Activated B cell treated with CpG ODN at 0.5 μM for 24 hours (primary cell): ENCODE measurements at regions not wholly inside any gene's neighbourhood (a gene's known extent, or its start where the extent isn't known, plus 50 kb on each side); places are given as distances from the start of the nearest gene placed in this dataset.

Source experiments
- ATAC-seq: fragments of 200-7000 bp; cut with Tn5 transposase; one replicate; pipeline ENCODE4 v1.10.0; 2021; ENCODE audit warnings: low read depth, mild to moderate bottlenecking, moderate library complexity
- CTCF ChIA-PET: fragments of 350-600 bp; sonication (Branson Sonifier 250); formaldehyde crosslinking; loops from one replicate; lab custom pipeline; 2021; ENCODE audit warnings: antibody characterized with exemption; lab: Charles Lee
- POLR2A ChIA-PET: fragments of 350-600 bp; sonication (Branson Sonifier 250); formaldehyde crosslinking; loops from one replicate; lab custom pipeline; 2021; ENCODE audit warnings: antibody characterized with exemption; lab: Charles Lee
- DNase-seq: peaks from one replicate; pipeline ENCODE4 v3.0.0; 2022
- H3K27ac Mint-ChIP-seq: one replicate; pipeline ENCODE4 v1.8.0; 2020; ENCODE audit warnings: mixed read lengths
- H3K27me3 Mint-ChIP-seq: one replicate; pipeline ENCODE4 v1.8.0; 2021; ENCODE audit warnings: mixed read lengths
- H3K36me3 Mint-ChIP-seq: one replicate; pipeline ENCODE4 v1.8.0; 2021; ENCODE audit warnings: low read depth, mixed read lengths
- H3K4me1 Mint-ChIP-seq: one replicate; pipeline ENCODE4 v1.8.0; 2021; ENCODE audit warnings: mixed read lengths
- H3K4me3 Mint-ChIP-seq: one replicate; pipeline ENCODE4 v1.8.0; 2020; ENCODE audit warnings: mild to moderate bottlenecking, mixed read lengths
- H3K9me3 Mint-ChIP-seq: one replicate; pipeline ENCODE4 v1.8.0; 2020; ENCODE audit warnings: mixed read lengths
- intact Hi-C: fragments of 100-400 bp; cut with micrococcal nuclease; formaldehyde crosslinking; loops from one replicate; pipeline ENCODE4 v1.15.1; 2024
- TF ChIP-seq, protein P1 (sequence below): fragments of 200-600 bp; IDR thresholded peaks from one replicate; pipeline ENCODE4 v1.8.0; 2022; ENCODE audit warnings: antibody characterized with exemption, mild to moderate bottlenecking

DNA sequence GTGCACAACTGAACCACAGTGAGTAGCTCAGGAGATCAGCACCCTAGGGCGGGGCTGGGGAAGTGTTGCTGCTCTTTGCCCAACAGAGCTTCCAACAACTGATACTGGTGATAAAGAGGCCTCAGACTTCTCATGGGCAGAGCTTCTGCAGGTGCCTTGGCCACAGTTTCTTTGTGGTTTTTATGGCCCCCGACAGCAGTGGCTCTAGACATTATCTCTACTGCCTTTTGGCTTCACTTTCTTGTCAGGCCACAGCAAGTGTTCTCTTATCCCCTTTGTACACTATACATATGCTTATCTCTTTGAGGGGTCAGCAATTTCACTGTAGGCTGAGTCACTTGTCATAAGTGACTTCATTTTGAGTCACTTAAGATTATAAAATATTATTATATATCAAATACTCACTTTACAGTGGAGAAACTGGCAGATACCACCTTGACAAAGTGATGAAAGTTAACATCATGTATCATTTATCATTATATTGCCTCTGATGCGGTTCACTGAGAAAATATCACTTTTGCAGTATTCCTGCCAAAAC lies 90.9 kb upstream of the COX7C start:
- ChIA-PET POLR2A (no interaction called here), CTCF (no interaction called here)
- no peaks in the 10 kb centered on the region for H3K36me3 Mint-ChIP-seq
- H3K27me3 Mint-ChIP-seq = no peaks in the 10 kb centered on the region
- H3K9me3 Mint-ChIP-seq = no peaks in the 10 kb centered on the region
- H3K4me3 Mint-ChIP-seq = no peak overlapping the region
- DNase-seq (no peak), ATAC-seq (no peak)
- no peak overlapping the region for H3K27ac Mint-ChIP-seq
- TF ChIP-seq, protein P1, sequence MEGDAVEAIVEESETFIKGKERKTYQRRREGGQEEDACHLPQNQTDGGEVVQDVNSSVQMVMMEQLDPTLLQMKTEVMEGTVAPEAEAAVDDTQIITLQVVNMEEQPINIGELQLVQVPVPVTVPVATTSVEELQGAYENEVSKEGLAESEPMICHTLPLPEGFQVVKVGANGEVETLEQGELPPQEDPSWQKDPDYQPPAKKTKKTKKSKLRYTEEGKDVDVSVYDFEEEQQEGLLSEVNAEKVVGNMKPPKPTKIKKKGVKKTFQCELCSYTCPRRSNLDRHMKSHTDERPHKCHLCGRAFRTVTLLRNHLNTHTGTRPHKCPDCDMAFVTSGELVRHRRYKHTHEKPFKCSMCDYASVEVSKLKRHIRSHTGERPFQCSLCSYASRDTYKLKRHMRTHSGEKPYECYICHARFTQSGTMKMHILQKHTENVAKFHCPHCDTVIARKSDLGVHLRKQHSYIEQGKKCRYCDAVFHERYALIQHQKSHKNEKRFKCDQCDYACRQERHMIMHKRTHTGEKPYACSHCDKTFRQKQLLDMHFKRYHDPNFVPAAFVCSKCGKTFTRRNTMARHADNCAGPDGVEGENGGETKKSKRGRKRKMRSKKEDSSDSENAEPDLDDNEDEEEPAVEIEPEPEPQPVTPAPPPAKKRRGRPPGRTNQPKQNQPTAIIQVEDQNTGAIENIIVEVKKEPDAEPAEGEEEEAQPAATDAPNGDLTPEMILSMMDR = no peak
- no peaks in the 10 kb centered on the region for H3K4me1 Mint-ChIP-seq
- intact Hi-C loops = no loop called here

GRCh38 chr5:86532429-86532828 lies 85.3 kb upstream of the COX7C start:
- H3K4me1 Mint-ChIP-seq = no peaks in the 10 kb centered on the region
- H3K36me3 Mint-ChIP-seq = no peaks in the 10 kb centered on the region
- ChIA-PET POLR2A (no interaction called here), CTCF (no interaction called here)
- intact Hi-C loops = no loop called here
- no peak for DNase-seq
- no peak overlapping the region for H3K27ac Mint-ChIP-seq
- no peaks in the 10 kb centered on the region for H3K9me3 Mint-ChIP-seq
- H3K4me3 Mint-ChIP-seq = no peak overlapping the region
- no peak for ATAC-seq
- TF ChIP-seq, protein P1 = no peak
- no peaks in the 10 kb centered on the region for H3K27me3 Mint-ChIP-seq

GRCh38 chr5:86536396-86536795 lies 81.3 kb upstream of the COX7C start:
- TF ChIP-seq, protein P1 = no peak
- intact Hi-C loops = no loop called here
- H3K27ac Mint-ChIP-seq = no peak overlapping the region

DNA sequence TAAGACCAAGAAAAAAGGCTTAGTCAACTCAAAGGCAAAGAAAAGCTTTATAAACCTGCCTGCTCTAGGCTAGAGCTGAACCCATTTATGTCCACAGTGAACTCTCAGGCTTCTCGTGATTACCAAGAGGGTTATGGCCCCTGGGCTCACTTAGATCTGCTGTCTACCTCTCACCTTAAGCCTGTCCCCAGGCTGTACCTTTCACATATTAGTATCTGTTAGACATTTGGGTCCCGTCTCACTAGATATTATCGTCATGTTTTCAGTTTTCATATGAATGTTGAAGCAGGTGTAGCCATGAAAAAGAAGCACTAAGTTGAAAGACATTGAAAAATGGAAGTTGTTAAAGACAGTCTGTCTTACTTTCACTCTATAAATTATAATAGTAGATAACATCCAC lies 75.2 kb upstream of the COX7C start:
- H3K36me3 Mint-ChIP-seq = no peaks in the 10 kb centered on the region
- CTCF ChIA-PET = no interaction called here

More at GRCh38 chr5:86536396-86536795, 81.3 kb upstream of the COX7C start:
- no peak for ATAC-seq
- H3K27me3 Mint-ChIP-seq = no peaks in the 10 kb centered on the region
- no peak for DNase-seq
- H3K36me3 Mint-ChIP-seq = no peaks in the 10 kb centered on the region
- H3K4me3 Mint-ChIP-seq = no peak overlapping the region
- CTCF ChIA-PET = no interaction called here
- POLR2A ChIA-PET = no interaction called here
- no peaks in the 10 kb centered on the region for H3K9me3 Mint-ChIP-seq
- H3K4me1 Mint-ChIP-seq = no peaks in the 10 kb centered on the region

GRCh38 chr5:86546044-86546443 lies 71.7 kb upstream of the COX7C start:
- no peaks in the 10 kb centered on the region for H3K36me3 Mint-ChIP-seq
- no peak overlapping the region for H3K27ac Mint-ChIP-seq
- H3K9me3 Mint-ChIP-seq = no peaks in the 10 kb centered on the region
- ChIA-PET CTCF (no interaction called here), POLR2A (no interaction called here)
- ATAC-seq (no peak), DNase-seq (no peak)
- no peak overlapping the region for H3K4me3 Mint-ChIP-seq
- TF ChIP-seq, protein P1 = no peak
- H3K27me3 Mint-ChIP-seq = no peaks in the 10 kb centered on the region
- no peaks in the 10 kb centered on the region for H3K4me1 Mint-ChIP-seq
- intact Hi-C loops = no loop called here

More for the DNA sequence above, 75.2 kb upstream of the COX7C start:
- no peak overlapping the region for H3K27ac Mint-ChIP-seq
- no peak overlapping the region for H3K4me3 Mint-ChIP-seq
- H3K9me3 Mint-ChIP-seq = no peaks in the 10 kb centered on the region
- POLR2A ChIA-PET = no interaction called here
- TF ChIP-seq, protein P1 = no peak
- H3K27me3 Mint-ChIP-seq = no peaks in the 10 kb centered on the region
- intact Hi-C loops = no loop called here
- ATAC-seq (no peak), DNase-seq (no peak)
- H3K4me1 Mint-ChIP-seq = no peaks in the 10 kb centered on the region
